KMS-11 (cell line): ENCODE measurements at regions not wholly inside any gene's neighbourhood (a gene's known extent, or its start where the extent isn't known, plus 50 kb on each side); places are given as distances from the start of the nearest gene placed in this dataset.

Experiments
- H2AFZ ChIP-seq: fragments of 200-600 bp; sonication (generic); 2 replicates; pipeline ENCODE4 v1.6.1; 2016; ENCODE audit warnings: antibody characterized with exemption, mixed run types, low read depth
- H3K27ac ChIP-seq: fragments of 200-600 bp; sonication (generic); 2 replicates; pipeline ENCODE4 v1.6.1; 2016; ENCODE audit warnings: mild to moderate bottlenecking, mixed run types
- H3K27me3 ChIP-seq: fragments of 200-600 bp; sonication (generic); 2 replicates; pipeline ENCODE4 v1.6.1; 2017; ENCODE audit warnings: mild to moderate bottlenecking, low read depth, mixed run types, moderate library complexity; ENCODE audit not compliant: insufficient read depth
- H3K36me3 ChIP-seq: fragments of 200-600 bp; sonication (generic); 2 replicates; pipeline ENCODE4 v1.6.1; 2017; ENCODE audit warnings: mild to moderate bottlenecking, mixed run types; ENCODE audit not compliant: insufficient read depth
- H3K4me1 ChIP-seq: fragments of 200-600 bp; sonication (generic); 2 replicates; pipeline ENCODE4 v1.6.1; 2016; ENCODE audit warnings: mild to moderate bottlenecking, low read depth, mixed run types; ENCODE audit not compliant: poor library complexity, severe bottlenecking
- H3K4me2 ChIP-seq: fragments of 200-600 bp; sonication (generic); 2 replicates; pipeline ENCODE4 v1.7.0; 2016; ENCODE audit warnings: mild to moderate bottlenecking, mixed run types
- H3K4me3 ChIP-seq: fragments of 200-600 bp; sonication (generic); IDR thresholded peaks from 2 replicates; pipeline ENCODE4 v1.6.1; 2017; ENCODE audit warnings: low read depth, low read length, mixed read lengths; ENCODE audit not compliant: insufficient read depth
- H3K79me2 ChIP-seq: fragments of 200-600 bp; sonication (generic); 2 replicates; pipeline ENCODE4 v1.6.1; 2016; ENCODE audit warnings: low read depth, mixed run types; ENCODE audit not compliant: insufficient read depth
- H3K9ac ChIP-seq: fragments of 200-600 bp; sonication (generic); 2 replicates; pipeline ENCODE4 v1.6.1; 2016; ENCODE audit warnings: mild to moderate bottlenecking, mixed run types
- H4K20me1 ChIP-seq: fragments of 200-600 bp; sonication (generic); 2 replicates; pipeline ENCODE4 v1.6.1; 2016; ENCODE audit warnings: mild to moderate bottlenecking, mixed run types; ENCODE audit not compliant: insufficient read depth
- CTCF ChIP-seq: fragments of 200-600 bp; sonication (generic); conservative IDR thresholded peaks from 2 replicates; pipeline ENCODE4 v1.6.1; 2017; ENCODE audit warnings: low read depth, mild to moderate bottlenecking, antibody characterized with exemption, low read length, moderate library complexity, mixed read lengths

- Histone ChIP-seq H3K27ac (no peak overlapping the region), H3K4me2 (no peak overlapping the region), H3K9ac (no peak overlapping the region), H2AFZ (no peak overlapping the region), H4K20me1 (no peaks in the 10 kb centered on the region), H3K79me2 (no peaks in the 10 kb centered on the region), H3K27me3 (no peaks in the 10 kb centered on the region), H3K4me1 (no peaks in the 10 kb centered on the region), H3K36me3 (no peaks in the 10 kb centered on the region), H3K4me3 (no peak overlapping the region)
- no peak for TF ChIP-seq CTCF
Observed at GRCh38 chr3:168425936-168426595, 330.3 kb upstream of the GOLIM4 start.

GRCh38 chr3:168424059-168424734 lies 328.5 kb upstream of the GOLIM4 start:
- Histone ChIP-seq H3K27me3 (no peaks in the 10 kb centered on the region), H3K4me1 (no peaks in the 10 kb centered on the region), H3K27ac (no peak overlapping the region), H3K36me3 (no peaks in the 10 kb centered on the region), H3K4me2 (no peak overlapping the region), H3K9ac (no peak overlapping the region), H3K79me2 (no peaks in the 10 kb centered on the region), H2AFZ (no peak overlapping the region), H4K20me1 (no peaks in the 10 kb centered on the region), H3K4me3 (no peak overlapping the region)
- no peak for TF ChIP-seq CTCF

- no peak overlapping the region for H3K4me3 ChIP-seq
- no peaks in the 10 kb centered on the region for H3K4me1 ChIP-seq
- H3K36me3 ChIP-seq: no peaks in the 10 kb centered on the region
- no peak overlapping the region for H3K9ac ChIP-seq
- no peaks in the 10 kb centered on the region for H3K79me2 ChIP-seq
- H3K27ac ChIP-seq: no peak overlapping the region
- H2AFZ ChIP-seq: no peak overlapping the region
- no peak overlapping the region for H3K4me2 ChIP-seq
- no peak for TF ChIP-seq CTCF
- H4K20me1 ChIP-seq: no peaks in the 10 kb centered on the region
- no peaks in the 10 kb centered on the region for H3K27me3 ChIP-seq
Observed at GRCh38 chr3:168422843-168423242, 327.1 kb upstream of the GOLIM4 start.

GRCh38 chr3:168419091-168419490 lies 323.4 kb upstream of the GOLIM4 start:
- H3K79me2 ChIP-seq: no peaks in the 10 kb centered on the region
- H3K4me1 ChIP-seq: no peaks in the 10 kb centered on the region
- no peak overlapping the region for H2AFZ ChIP-seq
- no peaks in the 10 kb centered on the region for H3K36me3 ChIP-seq
- H3K27me3 ChIP-seq: no peaks in the 10 kb centered on the region
- H3K27ac ChIP-seq: no peak overlapping the region
- H3K4me3 ChIP-seq: no peak overlapping the region
- TF ChIP-seq CTCF: no peak
- no peaks in the 10 kb centered on the region for H4K20me1 ChIP-seq
- no peak overlapping the region for H3K9ac ChIP-seq
- no peak overlapping the region for H3K4me2 ChIP-seq
